Sigmoid colon (tissue), 6 donors: ENCODE measurements at regions not wholly inside any gene's neighbourhood (a gene's known extent, or its start where the extent isn't known, plus 50 kb on each side); places are given as distances from the start of the nearest gene placed in this dataset.

Source experiments
- DNase-seq: peaks from one replicate; pipeline ENCODE4 v3.0.0-alpha.2; 2019
- H3K27ac ChIP-seq, 4 donors: fragments of 200-600 bp; sonication (generic); one replicate each; pipeline ENCODE4 v1.5.1; 2016 to 2019; ENCODE audit warnings: mild to moderate bottlenecking in 1 of 4
- H3K27me3 ChIP-seq, 3 donors: fragments of 200-600 bp; sonication (generic); one replicate each; pipeline ENCODE4 v1.5.1; 2019; ENCODE audit warnings: mild to moderate bottlenecking in 1 of 3
- H3K36me3 ChIP-seq, 4 donors: fragments of 200-600 bp; sonication (generic); one replicate each; pipeline ENCODE4 v1.5.1; 2016 to 2019
- H3K4me1 ChIP-seq, 4 donors: fragments of 200-600 bp; sonication (generic); one replicate each; pipeline ENCODE4 v1.5.1; 2017 to 2019
- H3K4me3 ChIP-seq, 4 donors: fragments of 200-600 bp; sonication (generic); one replicate each; pipeline ENCODE4 v1.5.1; 2017 to 2019; ENCODE audit warnings: mild to moderate bottlenecking in 2 of 4, moderate library complexity in 1 of 4
- H3K9me3 ChIP-seq, 4 donors: fragments of 200-600 bp in 3 of 4; sonication (generic) in 3 of 4; one replicate each; pipeline versions ENCODE4 v1.5.1 to v1.6.1; 2013 to 2019
- EP300 ChIP-seq, 4 donors: sonication (generic); formaldehyde crosslinking; IDR thresholded peaks; one replicate each; pipeline ENCODE4 v1.6.1; 2017; ENCODE audit warnings: antibody characterized with exemption in 4 of 4
- POLR2A ChIP-seq, 2 donors: fragments of 450-650 bp; IDR thresholded peaks; one replicate each; pipeline ENCODE4 v1.6.1; 2016; ENCODE audit warnings: antibody characterized with exemption in 2 of 2, mild to moderate bottlenecking in 2 of 2, moderate library complexity in 2 of 2
- POLR2AphosphoS5 ChIP-seq, 4 donors: sonication (generic); formaldehyde crosslinking; IDR thresholded peaks; one replicate each; pipeline ENCODE4 v1.6.1; 2017; ENCODE audit warnings: antibody characterized with exemption in 4 of 4
- WGBS, 2 donors: extraction: QIAGEN DNeasy Blood & Tissue Kit; methylation state at CpG; one replicate each; pipeline ENCODE4 v1.1.7; 2013; 5-methylcytosine and 5-hydroxymethylcytosine counted together
- intact Hi-C: fragments of 100-400 bp; cut with DNase I; formaldehyde crosslinking; loops from one replicate; pipeline ENCODE4 v1.15.1; 2023
- TF ChIP-seq, protein P1 (sequence below), 4 experiments: fragments of 450-650 bp in 3 of 4; fragments of 200-600 bp in 1 of 4; IDR thresholded peaks; one replicate each; pipeline ENCODE4 v1.5.1; 2016 to 2019; ENCODE audit warnings: antibody characterized with exemption in 4 of 4, mild to moderate bottlenecking in 3 of 4, moderate library complexity in 2 of 4
- donor health status: healthy with polysubstance abuse.
- donor health status: healthy.

GRCh38 chr15:38814891-38815290 lies 250.3 kb upstream of the RASGRP1 start:
- TF ChIP-seq, protein P1, sequence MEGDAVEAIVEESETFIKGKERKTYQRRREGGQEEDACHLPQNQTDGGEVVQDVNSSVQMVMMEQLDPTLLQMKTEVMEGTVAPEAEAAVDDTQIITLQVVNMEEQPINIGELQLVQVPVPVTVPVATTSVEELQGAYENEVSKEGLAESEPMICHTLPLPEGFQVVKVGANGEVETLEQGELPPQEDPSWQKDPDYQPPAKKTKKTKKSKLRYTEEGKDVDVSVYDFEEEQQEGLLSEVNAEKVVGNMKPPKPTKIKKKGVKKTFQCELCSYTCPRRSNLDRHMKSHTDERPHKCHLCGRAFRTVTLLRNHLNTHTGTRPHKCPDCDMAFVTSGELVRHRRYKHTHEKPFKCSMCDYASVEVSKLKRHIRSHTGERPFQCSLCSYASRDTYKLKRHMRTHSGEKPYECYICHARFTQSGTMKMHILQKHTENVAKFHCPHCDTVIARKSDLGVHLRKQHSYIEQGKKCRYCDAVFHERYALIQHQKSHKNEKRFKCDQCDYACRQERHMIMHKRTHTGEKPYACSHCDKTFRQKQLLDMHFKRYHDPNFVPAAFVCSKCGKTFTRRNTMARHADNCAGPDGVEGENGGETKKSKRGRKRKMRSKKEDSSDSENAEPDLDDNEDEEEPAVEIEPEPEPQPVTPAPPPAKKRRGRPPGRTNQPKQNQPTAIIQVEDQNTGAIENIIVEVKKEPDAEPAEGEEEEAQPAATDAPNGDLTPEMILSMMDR (IDR thresholded peaks at IDR 0.05), result no peak
- TF ChIP-seq POLR2A (IDR thresholded peaks at IDR 0.05) (no peak), POLR2AphosphoS5 (IDR thresholded peaks at IDR 0.05) (no peak)
- no peaks in the 10 kb centered on the region for H3K9me3 ChIP-seq
- no peak for DNase-seq
- no peaks in the 10 kb centered on the region for H3K36me3 ChIP-seq
- no peak overlapping the region for H3K4me3 ChIP-seq
- H3K27ac ChIP-seq, result no peak overlapping the region
- H3K27me3 ChIP-seq, result no peaks in the 10 kb centered on the region
- H3K4me1 ChIP-seq, result peaks cover 0 to 12% (median 6%) of the 10 kb centered on the region in 4 donors
- intact Hi-C loops, result loop anchor here (10.0 kb wide), 2 partner anchors 650 to 870 kb away; no protein-coding TSS in a partner anchor
- WGBS, 2 donors, result 88 to 89% methylated on average over 1 of the region's 1 CpG

DNA sequence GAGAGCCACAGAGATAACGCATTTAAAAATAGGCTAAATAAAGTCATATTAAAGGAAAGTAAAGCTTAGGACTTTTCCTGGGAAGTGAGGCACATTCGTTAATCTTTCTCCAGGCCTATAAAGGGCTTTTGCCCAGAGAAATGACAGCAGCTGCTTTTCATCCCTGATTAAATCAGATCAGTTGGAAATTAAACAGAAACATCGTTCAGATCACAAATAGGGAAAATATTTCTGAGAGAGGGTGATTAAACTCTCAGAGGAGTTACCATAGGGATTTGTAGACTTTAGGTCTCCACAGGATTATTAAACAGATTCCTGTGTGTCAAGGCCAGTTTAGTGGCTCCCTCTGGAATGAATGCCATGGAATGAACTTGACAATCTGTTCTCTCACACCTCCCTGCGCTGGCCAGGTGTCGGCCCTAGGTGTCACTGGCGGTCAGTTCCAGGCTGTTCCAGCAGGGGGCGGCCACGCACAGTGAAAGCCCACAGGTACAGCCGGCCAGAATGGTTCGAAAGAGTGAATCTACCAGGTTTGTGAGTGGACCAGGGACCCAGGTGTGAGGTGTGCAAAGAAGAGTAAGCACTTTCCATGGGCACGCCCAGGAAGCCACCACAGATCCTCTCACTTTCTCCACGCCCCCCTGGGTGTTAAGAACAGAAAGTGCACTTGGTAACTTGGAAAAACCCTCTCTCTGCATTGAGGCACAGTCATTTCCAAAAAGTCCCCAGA lies 253.0 kb upstream of the RASGRP1 start:
- Histone ChIP-seq H3K4me1 (peaks cover 0 to 12% (median 6%) of the 10 kb centered on the region in 4 donors), H3K36me3 (no peaks in the 10 kb centered on the region), H3K27ac (peak overlapping the region in 1 of 4 donors; percentile 35), H3K27me3 (no peaks in the 10 kb centered on the region), H3K4me3 (no peak overlapping the region), H3K9me3 (no peaks in the 10 kb centered on the region)
- intact Hi-C loops, result loop anchor here (2.0 to 10.0 kb wide), 5 partner anchors 175 to 939 kb away; partner anchors contain the start of gene THBS1
- TF ChIP-seq POLR2AphosphoS5 (IDR thresholded peaks at IDR 0.05), result no peak
- TF ChIP-seq, protein P1 (IDR thresholded peaks at IDR 0.05), result peak; percentile 98 to 100 (median 99)
- 10 to 19% methylated on average over 12 of the region's 12 CpGs for WGBS, 2 donors
- peak; percentile 89 for DNase-seq

GRCh38 chr15:38818157-38818790 lies 253.7 kb upstream of the RASGRP1 start:
- peak; percentile 68 for DNase-seq
- Histone ChIP-seq H3K9me3 (no peaks in the 10 kb centered on the region), H3K36me3 (no peaks in the 10 kb centered on the region), H3K27ac (peak overlapping the region in 1 of 4 donors; percentile 35), H3K4me3 (no peak overlapping the region), H3K4me1 (peaks cover 0 to 12% (median 6%) of the 10 kb centered on the region in 4 donors), H3K27me3 (no peaks in the 10 kb centered on the region)
- intact Hi-C loops, result loop anchor here (10.0 kb wide), 2 partner anchors 647 to 867 kb away; no protein-coding TSS in a partner anchor
- 85 to 88% methylated on average over 9 of the region's 9 CpGs for WGBS, 2 donors
- TF ChIP-seq POLR2A (IDR thresholded peaks at IDR 0.05), result no peak
- no peak for TF ChIP-seq EP300 (IDR thresholded peaks at IDR 0.05)
- TF ChIP-seq POLR2AphosphoS5 (IDR thresholded peaks at IDR 0.05), result no peak
- TF ChIP-seq, protein P1 (IDR thresholded peaks at IDR 0.05), result no peak

DNA sequence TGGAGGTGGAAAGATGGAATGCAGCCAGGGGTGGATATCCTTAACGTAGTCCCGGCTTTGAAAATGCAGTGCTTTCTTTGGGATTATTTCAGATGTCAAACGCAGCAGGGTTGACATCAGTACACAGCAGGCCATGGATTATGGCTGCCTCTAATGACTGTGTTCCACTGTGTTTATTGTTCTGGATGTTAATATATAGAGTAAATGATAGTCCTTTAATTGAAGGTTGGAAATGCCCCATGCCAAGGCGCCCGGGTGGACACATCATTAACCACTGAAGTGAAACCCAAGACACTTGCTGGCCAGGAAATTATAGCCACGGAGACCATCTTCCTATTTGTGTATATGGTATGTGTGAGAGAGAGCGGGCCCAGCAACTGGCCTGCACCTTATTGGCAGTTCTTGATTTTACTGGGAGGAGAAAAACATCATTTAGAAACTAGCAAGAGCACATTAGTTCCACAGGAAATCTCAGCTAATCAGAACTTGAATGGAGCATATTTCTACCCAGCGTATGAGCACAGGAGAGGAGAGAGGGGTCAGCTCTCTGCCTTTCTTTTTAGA lies 254.9 kb upstream of the RASGRP1 start:
- H3K4me3 ChIP-seq, result no peak overlapping the region
- peaks cover 0 to 12% (median 6%) of the 10 kb centered on the region in 4 donors for H3K4me1 ChIP-seq
- H3K27ac ChIP-seq, result no peak overlapping the region
- no peaks in the 10 kb centered on the region for H3K27me3 ChIP-seq
- no peaks in the 10 kb centered on the region for H3K9me3 ChIP-seq
- WGBS, 2 donors, result 80 to 84% methylated on average over 8 of the region's 8 CpGs
- no peak for DNase-seq
- H3K36me3 ChIP-seq, result no peaks in the 10 kb centered on the region
- intact Hi-C loops, result loop anchor here (10.0 kb wide), 2 partner anchors 645 to 865 kb away; no protein-coding TSS in a partner anchor
- TF ChIP-seq POLR2A (IDR thresholded peaks at IDR 0.05) (no peak), POLR2AphosphoS5 (IDR thresholded peaks at IDR 0.05) (no peak), EP300 (IDR thresholded peaks at IDR 0.05) (no peak)
- TF ChIP-seq, protein P1 (IDR thresholded peaks at IDR 0.05), result no peak
